ENCODE measurements at regions not wholly inside any gene's neighbourhood (a gene's known extent, or its start where the extent isn't known, plus 50 kb on each side); places are given as distances from the start of the nearest gene placed in this dataset.

- intact Hi-C loops (cut with micrococcal nuclease), result no loop called here
Measured at GRCh38 chr18:23384778-23385736, 68.0 kb upstream of the RIOK3 start.

GRCh38 chr18:23386317-23386716, 66.8 kb upstream of the RIOK3 start:
- intact Hi-C loops (cut with micrococcal nuclease), result no loop called here

- intact Hi-C loops (cut with micrococcal nuclease), result no loop called here
Measured at GRCh38 chr18:23387265-23387664, 65.8 kb upstream of the RIOK3 start.

GRCh38 chr18:23388357-23388756, 64.7 kb upstream of the RIOK3 start:
- intact Hi-C loops (cut with micrococcal nuclease), result no loop called here

- intact Hi-C loops (cut with micrococcal nuclease), result no loop called here
Measured at GRCh38 chr18:23391156-23391555, 61.9 kb upstream of the RIOK3 start.

GRCh38 chr18:23397907-23398306, 55.2 kb upstream of the RIOK3 start:
- intact Hi-C loops (cut with micrococcal nuclease), result no loop called here

GRCh38 chr18:23398401-23398800, 54.7 kb upstream of the RIOK3 start:
- intact Hi-C loops (cut with micrococcal nuclease), result no loop called here

GRCh38 chr18:23399067-23399466, 54.0 kb upstream of the RIOK3 start:
- intact Hi-C loops (cut with micrococcal nuclease), result no loop called here

- intact Hi-C loops (cut with micrococcal nuclease), result no loop called here
Measured at GRCh38 chr18:23400918-23401317, 52.2 kb upstream of the RIOK3 start.

GRCh38 chr18:23401400-23402347, 51.4 kb upstream of the RIOK3 start:
- intact Hi-C loops (cut with micrococcal nuclease), result no loop called here
